Lung (tissue), 11 donors: ENCODE measurements at regions not wholly inside any gene's neighbourhood (a gene's known extent, or its start where the extent isn't known, plus 50 kb on each side); places are given as distances from the start of the nearest gene placed in this dataset.

Experiments used
- ATAC-seq: fragments of 200-7000 bp; cut with Tn5 transposase; one replicate; pipeline ENCODE4 v1.9.1; 2020; ENCODE audit warnings: moderate number of reproducible peaks; ENCODE audit not compliant: insufficient read depth, low FRiP score
- DNase-seq, 3 donors: peaks; one replicate each; pipeline ENCODE4 v3.0.0-alpha.2; 2013 to 2017
- H3K27ac ChIP-seq, 2 donors: one replicate each; pipeline ENCODE4 v1.5.1; 2013; ENCODE audit warnings: mild to moderate bottlenecking in 2 of 2, moderate library complexity in 2 of 2, control low read depth in 1 of 2, inconsistent platforms in 1 of 2, low read depth in 1 of 2, low read length in 1 of 2
- H3K27me3 ChIP-seq, 3 donors: one replicate each; pipeline ENCODE4 v1.5.1; 2013; ENCODE audit warnings: low read length in 2 of 3; ENCODE audit not compliant: control insufficient read depth in 3 of 3, insufficient read depth in 3 of 3
- H3K36me3 ChIP-seq, 4 donors: one replicate each; pipeline ENCODE4 v1.5.1; 2013; ENCODE audit warnings: low read length in 4 of 4, mild to moderate bottlenecking in 1 of 4, moderate library complexity in 1 of 4; ENCODE audit not compliant: control insufficient read depth in 4 of 4, insufficient read depth in 4 of 4
- H3K4me1 ChIP-seq, 5 donors: one replicate each; pipeline ENCODE4 v1.5.1; 2013; ENCODE audit warnings: low read length in 5 of 5, mild to moderate bottlenecking in 2 of 5, moderate library complexity in 1 of 5; ENCODE audit not compliant: control insufficient read depth in 5 of 5, insufficient read depth in 5 of 5
- H3K4me3 ChIP-seq: one replicate; pipeline ENCODE4 v1.5.1; 2013; ENCODE audit warnings: mild to moderate bottlenecking, control low read depth, moderate library complexity
- H3K9ac ChIP-seq, 2 donors: one replicate each; pipeline ENCODE4 v1.5.1; 2013; ENCODE audit warnings: low read length in 2 of 2, control low read depth in 1 of 2; ENCODE audit not compliant: insufficient read depth in 1 of 2
- H3K9me3 ChIP-seq, 4 donors: one replicate each; pipeline ENCODE4 v1.5.1; 2013; ENCODE audit warnings: low read length in 3 of 4, mild to moderate bottlenecking in 1 of 4, moderate library complexity in 1 of 4; ENCODE audit not compliant: control insufficient read depth in 4 of 4, insufficient read depth in 3 of 4
- CTCF ChIP-seq: IDR thresholded peaks from 2 replicates; pipeline ENCODE4 v1.5.1; 2012; ENCODE audit warnings: mild to moderate bottlenecking; ENCODE audit errors: control extremely low read depth, extremely low read depth
- WGBS, 2 donors: extraction: QIAGEN DNeasy Blood & Tissue Kit; methylation state at CpG; one replicate each; pipeline ENCODE4 v1.1.7; 2013; 5-methylcytosine and 5-hydroxymethylcytosine counted together
- donor health status: control.
- donor health status: control.
- donor health status: Bipolar disorder and iron deficiency.
- donor health status: healthy.
- donor health status: DM: yes; HTN: yes; CAD: no.

DNA sequence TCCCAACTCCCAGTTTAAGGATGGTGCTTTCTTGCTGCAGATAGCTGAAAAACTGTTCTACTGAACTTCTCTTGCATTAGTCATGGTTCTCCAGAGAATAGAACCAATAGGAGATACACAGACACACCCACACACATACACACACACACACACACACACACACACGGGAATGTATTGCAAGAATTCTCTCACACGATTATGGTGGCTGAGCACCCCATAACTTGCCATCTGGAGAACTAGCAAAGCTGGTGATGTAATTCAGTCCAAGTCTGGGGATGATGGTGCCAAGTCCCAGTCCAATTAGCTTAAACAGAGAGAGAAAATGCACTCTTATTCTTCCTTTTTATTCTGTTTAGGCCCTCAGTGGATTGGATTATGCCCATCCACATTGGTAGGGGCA is 643.9 kb downstream of the DIAPH3 start:
- Histone ChIP-seq H3K27ac (no peak overlapping the region), H3K9ac (no peak overlapping the region), H3K4me1 (no peaks in the 10 kb centered on the region), H3K9me3 (no peaks in the 10 kb centered on the region), H3K4me3 (no peak overlapping the region), H3K36me3 (no peaks in the 10 kb centered on the region), H3K27me3 (no peaks in the 10 kb centered on the region)
- ATAC-seq (no peak), DNase-seq (no peak)
- TF ChIP-seq CTCF: no peak
- 93 to 95% methylated on average over 2 of the region's 2 CpGs for WGBS, 2 donors

GRCh38 chr13:59521549-59521948 is 642.2 kb downstream of the DIAPH3 start:
- 95 to 100% methylated on average over 1 of the region's 1 CpG for WGBS, 2 donors
- no peak overlapping the region for H3K4me3 ChIP-seq
- no peaks in the 10 kb centered on the region for H3K36me3 ChIP-seq
- H3K4me1 ChIP-seq: no peaks in the 10 kb centered on the region
- no peaks in the 10 kb centered on the region for H3K9me3 ChIP-seq
- no peak for ATAC-seq
- no peak overlapping the region for H3K9ac ChIP-seq
- no peak overlapping the region for H3K27ac ChIP-seq
- no peak for TF ChIP-seq CTCF
- no peaks in the 10 kb centered on the region for H3K27me3 ChIP-seq
- DNase-seq: no peak

DNA sequence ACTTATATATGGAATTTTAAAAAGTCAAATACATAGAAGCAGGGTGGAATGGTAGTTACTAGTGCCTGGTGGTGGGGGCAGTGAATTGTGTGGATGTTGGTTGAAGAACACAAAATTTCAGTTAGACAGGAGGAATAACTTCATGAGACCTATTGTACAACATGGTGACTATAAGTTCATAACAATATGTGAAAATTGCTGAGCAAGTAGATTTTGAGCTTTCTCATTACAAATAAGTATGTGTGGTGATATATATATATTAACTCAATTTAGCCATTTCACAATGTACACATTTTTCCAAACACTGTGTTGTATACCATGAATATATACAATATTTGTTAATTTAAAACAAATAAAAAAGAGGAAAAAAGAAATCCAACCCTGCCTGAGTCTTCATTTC is 641.1 kb downstream of the DIAPH3 start:
- TF ChIP-seq CTCF: no peak
- no peak for DNase-seq
- ATAC-seq: no peak
- Histone ChIP-seq H3K4me3 (no peak overlapping the region), H3K27me3 (no peaks in the 10 kb centered on the region), H3K4me1 (no peaks in the 10 kb centered on the region), H3K36me3 (no peaks in the 10 kb centered on the region), H3K9me3 (no peaks in the 10 kb centered on the region), H3K27ac (no peak overlapping the region), H3K9ac (no peak overlapping the region)

DNA sequence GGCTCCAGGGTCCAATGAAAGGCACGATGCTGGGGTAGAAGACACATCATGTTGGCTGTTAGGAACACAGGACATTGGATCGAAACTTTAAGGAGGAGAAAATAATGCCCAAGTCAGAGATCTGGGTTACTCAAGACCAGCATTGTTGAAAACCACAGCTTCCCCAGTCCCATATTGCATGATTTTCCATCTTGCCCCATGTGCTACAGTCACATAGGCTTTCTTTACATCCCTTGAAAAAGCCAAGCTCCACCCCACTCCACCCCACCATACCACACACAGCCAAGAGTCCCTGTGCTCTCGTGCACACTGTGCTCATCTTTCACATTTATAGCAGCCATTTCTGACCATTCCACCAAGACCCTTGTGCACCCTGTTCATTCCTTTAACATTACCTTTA is 636.2 kb downstream of the DIAPH3 start:
- TF ChIP-seq CTCF: no peak
- DNase-seq (no peak), ATAC-seq (no peak)
- H3K27me3 ChIP-seq: no peaks in the 10 kb centered on the region
- H3K27ac ChIP-seq: no peak overlapping the region
- H3K36me3 ChIP-seq: no peaks in the 10 kb centered on the region
- peaks cover 0 to 14% (median 1%) of the 10 kb centered on the region in 5 donors for H3K4me1 ChIP-seq
- WGBS, 2 donors: 70 to 81% methylated on average over 3 of the region's 3 CpGs
- no peaks in the 10 kb centered on the region for H3K9me3 ChIP-seq
- no peak overlapping the region for H3K4me3 ChIP-seq
- no peak overlapping the region for H3K9ac ChIP-seq
